GM23248 (cell line): ENCODE measurements at regions not wholly inside any gene's neighbourhood (a gene's known extent, or its start where the extent isn't known, plus 50 kb on each side); places are given as distances from the start of the nearest gene placed in this dataset.

Experiments
- EZH2 ChIP-seq: fragments of 200-600 bp; sonication (generic); IDR thresholded peaks from 2 replicates; pipeline ENCODE4 v1.6.1; 2018; ENCODE audit warnings: antibody characterized with exemption, mild to moderate bottlenecking; ENCODE audit not compliant: insufficient read depth, poor library complexity, severe bottlenecking
- EZH2phosphoT487 ChIP-seq: fragments of 200-600 bp; sonication (generic); IDR thresholded peaks from 2 replicates; pipeline ENCODE4 v1.6.1; 2018; ENCODE audit warnings: antibody characterized with exemption, moderate library complexity, mild to moderate bottlenecking, low read depth; ENCODE audit not compliant: insufficient read depth

- no peak for TF ChIP-seq EZH2
- no peak for TF ChIP-seq EZH2phosphoT487
Observed at GRCh38 chr1:238129677-238130076, 239.0 kb upstream of the ZP4 start.
